HepG2 (cell line): ENCODE measurements at regions not wholly inside any gene's neighbourhood (a gene's known extent, or its start where the extent isn't known, plus 50 kb on each side); places are given as distances from the start of the nearest gene placed in this dataset.

Source experiments
- ATAC-seq: fragments of 200-7000 bp; cut with Tn5 transposase; 3 replicates; pipeline ENCODE4 v1.9.1; 2020; ENCODE audit warnings: mild to moderate bottlenecking, moderate library complexity
- BruUV-seq: library from RNA; stranded (reverse); fragments of 400-500 nt; replicated peaks from 2 replicates; lab custom pipeline; 2021; lab: Mats Ljungman, UMichigan
- CTCF ChIA-PET: fragments of 300-600 bp; formaldehyde crosslinking; extraction: SDS; loops from one replicate; lab custom pipeline; 2021; ENCODE audit warnings: low total read pairs, inconsistent platforms, low intra/inter-chr PET ratio; lab: Yijun Ruan, JAX
- POLR2A ChIA-PET: fragments of 350-600 bp; sonication (Branson Sonifier 250); formaldehyde crosslinking; loops from one replicate; lab custom pipeline; 2020; ENCODE audit warnings: antibody characterized with exemption, inconsistent platforms; lab: Yijun Ruan, JAX
- DNase-seq: peaks from one replicate; pipeline ENCODE4 v3.0.0-alpha.2; 2015; ENCODE audit warnings: low spot score
- FAIRE-seq: peaks from 3 replicates; lab custom pipeline; 2011; peaks lifted over from hg19 to GRCh38; lab: Jason Lieb, UNC
- H2AFZ ChIP-seq: one replicate; pipeline ENCODE4 v1.6.1; 2011; ENCODE audit warnings: low read length, inconsistent platforms
- H3K27ac ChIP-seq: fragments of 300-600 bp; 3 replicates; pipeline ENCODE4 v1.8.0; 2011; ENCODE audit warnings: mixed run types, mild to moderate bottlenecking, mixed read lengths, low read length, inconsistent platforms; ENCODE audit not compliant: insufficient read depth; ENCODE audit errors: extremely low read length
- H3K27me3 ChIP-seq, 2 experiments: fragments of 200-600 bp in 1 of 2; 2 replicates in 1 of 2; 3 replicates in 1 of 2; pipeline versions ENCODE4 v1.6.0 to v1.8.0; 2011; ENCODE audit warnings: low read length in 2 of 2, mild to moderate bottlenecking in 2 of 2, moderate library complexity in 2 of 2, inconsistent platforms in 1 of 2; ENCODE audit not compliant: insufficient read depth in 2 of 2, control insufficient read depth in 1 of 2
- H3K36me3 ChIP-seq, 2 experiments: fragments of 200-600 bp in 1 of 2; replicated peaks in 1 of 2; 2 replicates in 1 of 2; 3 replicates in 1 of 2; pipeline versions ENCODE4 v1.5.1 to v1.8.0; 2011; ENCODE audit warnings: low read length in 2 of 2, inconsistent platforms in 1 of 2; ENCODE audit not compliant: insufficient read depth in 2 of 2, control insufficient read depth in 1 of 2
- H3K4me1 ChIP-seq: 2 replicates; pipeline ENCODE4 v1.5.1; 2012; ENCODE audit warnings: low read length, inconsistent platforms; ENCODE audit not compliant: insufficient read depth
- H3K4me2 ChIP-seq: 2 replicates; pipeline ENCODE4 v1.6.0; 2011; ENCODE audit warnings: low read depth, low read length, inconsistent platforms
- H3K4me3 ChIP-seq, 3 experiments: fragments of 200-600 bp in 1 of 3; sonication (generic), shearing (Covaris generic) in 1 of 3; replicated peaks in 1 of 3; 2 replicates each; pipeline ENCODE4 v1.5.1; 2011 to 2016; ENCODE audit warnings: low read length in 3 of 3, inconsistent platforms in 2 of 3, low read depth in 2 of 3, mild to moderate bottlenecking in 2 of 3, control low read depth in 1 of 3, mixed read lengths in 1 of 3; ENCODE audit not compliant: insufficient read depth in 1 of 3
- H3K79me2 ChIP-seq: one replicate; pipeline ENCODE4 v1.6.1; 2011; ENCODE audit warnings: low read length, inconsistent platforms; ENCODE audit not compliant: insufficient read depth
- H3K9ac ChIP-seq: 2 replicates; pipeline ENCODE4 v1.6.0; 2011; ENCODE audit warnings: mild to moderate bottlenecking, low read depth, low read length, inconsistent platforms; ENCODE audit not compliant: insufficient read depth
- H3K9me3 ChIP-seq: 2 replicates; pipeline ENCODE4 v1.5.1; 2012; ENCODE audit warnings: mild to moderate bottlenecking, low read length
- H4K20me1 ChIP-seq: 2 replicates; pipeline ENCODE4 v1.6.0; 2011; ENCODE audit warnings: inconsistent platforms, mild to moderate bottlenecking, low read length, moderate library complexity; ENCODE audit not compliant: insufficient read depth
- CEBPB ChIP-seq: IDR thresholded peaks from 2 replicates; pipeline ENCODE4 v1.6.1; 2011; ENCODE audit warnings: low read depth, low read length, improper control_type of control experiment, borderline replicate concordance
- ZNF382 ChIP-seq: sonication (generic); formaldehyde crosslinking; IDR thresholded peaks from 2 replicates; pipeline ENCODE4 v1.5.0; 2020; ENCODE audit warnings: missing genetic modification reagents, mild to moderate bottlenecking, borderline replicate concordance
- WGBS: methylation state at CpG from one replicate; pipeline ENCODE4 v1.1.6; 2017; ENCODE audit warnings: low lambda C conversion rate; 5-methylcytosine and 5-hydroxymethylcytosine counted together
- in situ Hi-C: cut with HindIII; loops from 2 replicates; pipeline ENCODE4 v1.10.0; 2017; ENCODE audit warnings: low pct_unique_long_range_greater_than_20kb; ENCODE audit not compliant: extremely low pct_ligation_motif_present
- intact Hi-C: fragments of 100-400 bp; cut with micrococcal nuclease; formaldehyde crosslinking; loops from one replicate; pipeline ENCODE4 v1.10.0; 2022; ENCODE audit not compliant: unreplicated experiment
- TF ChIP-seq, protein P1 (sequence below): sonication (generic); formaldehyde crosslinking; IDR thresholded peaks from 2 replicates; pipeline ENCODE4 v1.8.1; 2023; ENCODE audit warnings: mild to moderate bottlenecking, inconsistent platforms, moderate library complexity, missing genetic modification reagents, borderline replicate concordance
- TF ChIP-seq, protein P2 (sequence below): sonication (generic); formaldehyde crosslinking; IDR thresholded peaks from 2 replicates; pipeline ENCODE4 v1.4.0; 2020; ENCODE audit warnings: missing genetic modification reagents, borderline replicate concordance

DNA sequence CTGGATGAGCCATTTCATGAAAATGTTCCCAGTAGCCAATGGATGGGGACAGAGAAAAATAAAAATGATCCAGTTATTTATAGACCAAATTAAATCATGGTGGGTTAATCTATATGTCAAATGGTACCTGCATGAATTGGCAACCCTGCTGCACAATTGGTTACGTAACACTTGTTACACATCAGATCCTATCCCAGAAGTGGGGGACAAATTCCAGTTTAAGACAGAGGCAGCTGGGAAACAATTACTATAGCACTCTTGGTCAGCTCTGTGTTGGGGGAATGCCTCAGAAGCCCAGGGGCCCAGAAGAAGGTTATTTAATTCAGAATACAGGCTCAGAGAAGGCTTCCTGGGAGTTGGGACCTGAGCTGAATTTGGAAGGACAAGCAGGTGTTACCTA, 81.1 kb upstream of the FLT1 start:
- ChIA-PET CTCF (no interaction called here), POLR2A (no interaction called here)
- FAIRE-seq (no peak), DNase-seq (no peak), ATAC-seq (no peak)
- Histone ChIP-seq H3K27ac (no peak overlapping the region), H3K4me1 (no peaks in the 10 kb centered on the region), H3K27me3 (0 out of 5 replicates have a peak, but pooled peaks cover 0 to 1% of the 10 kb centered on the region in 2 experiments), H3K4me3 (no peak overlapping the region), H3K79me2 (no peaks in the 10 kb centered on the region), H3K9ac (no peak overlapping the region), H4K20me1 (no peaks in the 10 kb centered on the region), H2AFZ (no peak overlapping the region), H3K9me3 (no peaks in the 10 kb centered on the region), H3K4me2 (no peak overlapping the region), H3K36me3 (no peaks in the 10 kb centered on the region)
- in situ Hi-C loops, result no loop called here
- WGBS, result 0% methylated on average over 1 of the region's 1 CpG
- intact Hi-C loops, result no loop called here
- TF ChIP-seq, protein P1, sequence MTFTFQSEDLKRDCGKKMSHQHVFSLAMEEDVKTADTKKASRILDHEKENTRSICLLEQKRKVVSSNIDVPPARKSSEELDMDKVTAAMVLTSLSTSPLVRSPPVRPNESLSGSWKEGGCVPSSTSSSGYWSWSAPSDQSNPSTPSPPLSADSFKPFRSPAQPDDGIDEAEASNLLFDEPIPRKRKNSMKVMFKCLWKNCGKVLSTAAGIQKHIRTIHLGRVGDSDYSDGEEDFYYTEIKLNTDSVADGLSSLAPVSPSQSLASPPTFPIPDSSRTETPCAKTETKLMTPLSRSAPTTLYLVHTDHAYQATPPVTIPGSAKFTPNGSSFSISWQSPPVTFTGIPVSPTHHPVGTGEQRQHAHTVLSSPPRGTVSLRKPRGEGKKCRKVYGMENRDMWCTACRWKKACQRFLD (CRISPR knock-in tag), result no peak
- TF ChIP-seq CEBPB (peak; percentile 19; the same call in 1 of the 2 replicates), ZNF382 (CRISPR knock-in tag) (no peak)
- TF ChIP-seq, protein P2, sequence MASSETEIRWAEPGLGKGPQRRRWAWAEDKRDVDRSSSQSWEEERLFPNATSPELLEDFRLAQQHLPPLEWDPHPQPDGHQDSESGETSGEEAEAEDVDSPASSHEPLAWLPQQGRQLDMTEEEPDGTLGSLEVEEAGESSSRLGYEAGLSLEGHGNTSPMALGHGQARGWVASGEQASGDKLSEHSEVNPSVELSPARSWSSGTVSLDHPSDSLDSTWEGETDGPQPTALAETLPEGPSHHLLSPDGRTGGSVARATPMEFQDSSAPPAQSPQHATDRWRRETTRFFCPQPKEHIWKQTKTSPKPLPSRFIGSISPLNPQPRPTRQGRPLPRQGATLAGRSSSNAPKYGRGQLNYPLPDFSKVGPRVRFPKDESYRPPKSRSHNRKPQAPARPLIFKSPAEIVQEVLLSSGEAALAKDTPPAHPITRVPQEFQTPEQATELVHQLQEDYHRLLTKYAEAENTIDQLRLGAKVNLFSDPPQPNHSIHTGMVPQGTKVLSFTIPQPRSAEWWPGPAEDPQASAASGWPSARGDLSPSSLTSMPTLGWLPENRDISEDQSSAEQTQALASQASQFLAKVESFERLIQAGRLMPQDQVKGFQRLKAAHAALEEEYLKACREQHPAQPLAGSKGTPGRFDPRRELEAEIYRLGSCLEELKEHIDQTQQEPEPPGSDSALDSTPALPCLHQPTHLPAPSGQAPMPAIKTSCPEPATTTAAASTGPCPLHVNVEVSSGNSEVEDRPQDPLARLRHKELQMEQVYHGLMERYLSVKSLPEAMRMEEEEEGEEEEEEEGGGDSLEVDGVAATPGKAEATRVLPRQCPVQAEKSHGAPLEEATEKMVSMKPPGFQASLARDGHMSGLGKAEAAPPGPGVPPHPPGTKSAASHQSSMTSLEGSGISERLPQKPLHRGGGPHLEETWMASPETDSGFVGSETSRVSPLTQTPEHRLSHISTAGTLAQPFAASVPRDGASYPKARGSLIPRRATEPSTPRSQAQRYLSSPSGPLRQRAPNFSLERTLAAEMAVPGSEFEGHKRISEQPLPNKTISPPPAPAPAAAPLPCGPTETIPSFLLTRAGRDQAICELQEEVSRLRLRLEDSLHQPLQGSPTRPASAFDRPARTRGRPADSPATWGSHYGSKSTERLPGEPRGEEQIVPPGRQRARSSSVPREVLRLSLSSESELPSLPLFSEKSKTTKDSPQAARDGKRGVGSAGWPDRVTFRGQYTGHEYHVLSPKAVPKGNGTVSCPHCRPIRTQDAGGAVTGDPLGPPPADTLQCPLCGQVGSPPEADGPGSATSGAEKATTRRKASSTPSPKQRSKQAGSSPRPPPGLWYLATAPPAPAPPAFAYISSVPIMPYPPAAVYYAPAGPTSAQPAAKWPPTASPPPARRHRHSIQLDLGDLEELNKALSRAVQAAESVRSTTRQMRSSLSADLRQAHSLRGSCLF (CRISPR knock-in tag), result no peak
- BruUV-seq, result no TSS peak
